Suprapubic skin (tissue), 4 donors: ENCODE measurements at regions not wholly inside any gene's neighbourhood (a gene's known extent, or its start where the extent isn't known, plus 50 kb on each side); places are given as distances from the start of the nearest gene placed in this dataset.

Experiments
- DNase-seq, 2 donors: peaks; one replicate each; pipeline ENCODE4 v3.0.0-alpha.2; 2019; ENCODE audit warnings: low spot score in 2 of 2
- H3K27ac ChIP-seq: fragments of 200-600 bp; sonication (generic); one replicate; pipeline ENCODE4 v1.5.1; 2019
- H3K27me3 ChIP-seq: fragments of 200-600 bp; sonication (generic); one replicate; pipeline ENCODE4 v1.5.1; 2019
- H3K36me3 ChIP-seq: fragments of 200-600 bp; sonication (generic); one replicate; pipeline ENCODE4 v1.5.1; 2019
- H3K4me1 ChIP-seq: fragments of 200-600 bp; sonication (generic); one replicate; pipeline ENCODE4 v1.5.1; 2019
- H3K4me3 ChIP-seq: fragments of 200-600 bp; sonication (generic); one replicate; pipeline ENCODE4 v1.5.1; 2019; ENCODE audit warnings: mild to moderate bottlenecking
- H3K9me3 ChIP-seq: fragments of 200-600 bp; sonication (generic); one replicate; pipeline ENCODE4 v1.5.1; 2019
- CTCF ChIP-seq, 2 donors: fragments of 200-600 bp in 1 of 2; fragments of 450-650 bp in 1 of 2; sonication (generic) in 1 of 2; IDR thresholded peaks; one replicate each; pipeline ENCODE4 v1.5.1; 2016 to 2019; ENCODE audit warnings: antibody characterized with exemption in 2 of 2, mild to moderate bottlenecking in 1 of 2, moderate library complexity in 1 of 2
- EP300 ChIP-seq: sonication (generic); formaldehyde crosslinking; IDR thresholded peaks from one replicate; pipeline ENCODE4 v1.6.1; 2017; ENCODE audit warnings: antibody characterized with exemption
- POLR2A ChIP-seq, 2 donors: fragments of 450-650 bp; IDR thresholded peaks; one replicate each; pipeline ENCODE4 v1.6.1; 2017; ENCODE audit warnings: antibody characterized with exemption in 2 of 2, mild to moderate bottlenecking in 2 of 2, moderate library complexity in 2 of 2
- POLR2AphosphoS5 ChIP-seq, 3 donors: sonication (generic); formaldehyde crosslinking; IDR thresholded peaks; one replicate each; pipeline ENCODE4 v1.6.1; 2017; ENCODE audit warnings: antibody characterized with exemption in 3 of 3
- WGBS: methylation state at CpG from one replicate; pipeline ENCODE4 v1.1.5; 2018; 5-methylcytosine and 5-hydroxymethylcytosine counted together

GRCh38 chr20:41956338-41957074, 338.3 kb upstream of the CHD6 start:
- no peak overlapping the region for H3K4me3 ChIP-seq
- no peaks in the 10 kb centered on the region for H3K9me3 ChIP-seq
- no peak for DNase-seq

GRCh38 chr20:41952166-41952565, 334.0 kb upstream of the CHD6 start:
- no peaks in the 10 kb centered on the region for H3K4me1 ChIP-seq
- TF ChIP-seq EP300 (no peak), POLR2AphosphoS5 (IDR thresholded peaks at IDR 0.05) (no peak), POLR2A (IDR thresholded peaks at IDR 0.05) (no peak), CTCF (IDR thresholded peaks at IDR 0.05) (no peak)
- H3K27ac ChIP-seq: no peak overlapping the region
- no peaks in the 10 kb centered on the region for H3K9me3 ChIP-seq
- H3K4me3 ChIP-seq: no peak overlapping the region
- no peak for DNase-seq
- peaks cover 3% of the 10 kb centered on the region for H3K27me3 ChIP-seq
- H3K36me3 ChIP-seq: no peaks in the 10 kb centered on the region
- 94% methylated on average over 5 of the region's 5 CpGs for WGBS

More at GRCh38 chr20:41956338-41957074, 338.3 kb upstream of the CHD6 start:
- 50% methylated on average over 6 of the region's 6 CpGs for WGBS
- TF ChIP-seq POLR2A (IDR thresholded peaks at IDR 0.05) (no peak), CTCF (IDR thresholded peaks at IDR 0.05) (peak; percentile 10 to 36), POLR2AphosphoS5 (IDR thresholded peaks at IDR 0.05) (no peak), EP300 (no peak)
- peaks cover 3% of the 10 kb centered on the region for H3K27me3 ChIP-seq
- H3K4me1 ChIP-seq: no peaks in the 10 kb centered on the region
- no peaks in the 10 kb centered on the region for H3K36me3 ChIP-seq
- H3K27ac ChIP-seq: no peak overlapping the region

- no peaks in the 10 kb centered on the region for H3K36me3 ChIP-seq
These were observed 333.4 kb upstream of the CHD6 start for GRCh38 chr20:41951615-41952014.

GRCh38 chr20:41939659-41940058, 321.5 kb upstream of the CHD6 start:
- Histone ChIP-seq H3K9me3 (no peaks in the 10 kb centered on the region), H3K27ac (no peak overlapping the region), H3K4me1 (no peaks in the 10 kb centered on the region), H3K4me3 (no peak overlapping the region), H3K27me3 (peaks cover 6% of the 10 kb centered on the region), H3K36me3 (no peaks in the 10 kb centered on the region)
- DNase-seq: no peak
- 81% methylated on average over 5 of the region's 5 CpGs for WGBS
- TF ChIP-seq POLR2A (IDR thresholded peaks at IDR 0.05): no peak
- TF ChIP-seq EP300: no peak
- no peak for TF ChIP-seq POLR2AphosphoS5 (IDR thresholded peaks at IDR 0.05)
- TF ChIP-seq CTCF (IDR thresholded peaks at IDR 0.05): no peak

More at GRCh38 chr20:41951615-41952014, 333.4 kb upstream of the CHD6 start:
- DNase-seq: no peak
- WGBS: 65% methylated on average over 2 of the region's 2 CpGs
- Histone ChIP-seq H3K27ac (no peak overlapping the region), H3K27me3 (peaks cover 3% of the 10 kb centered on the region), H3K4me1 (no peaks in the 10 kb centered on the region), H3K9me3 (no peaks in the 10 kb centered on the region), H3K4me3 (no peak overlapping the region)
- TF ChIP-seq POLR2A (IDR thresholded peaks at IDR 0.05) (no peak), EP300 (no peak), POLR2AphosphoS5 (IDR thresholded peaks at IDR 0.05) (no peak), CTCF (IDR thresholded peaks at IDR 0.05) (no peak)

- Histone ChIP-seq H3K4me3 (no peak overlapping the region), H3K36me3 (no peaks in the 10 kb centered on the region), H3K27me3 (peaks cover 6% of the 10 kb centered on the region), H3K4me1 (no peaks in the 10 kb centered on the region), H3K27ac (no peak overlapping the region), H3K9me3 (no peaks in the 10 kb centered on the region)
- WGBS: 38% methylated on average over 2 of the region's 2 CpGs
- no peak for DNase-seq
- TF ChIP-seq POLR2AphosphoS5 (IDR thresholded peaks at IDR 0.05) (no peak), POLR2A (IDR thresholded peaks at IDR 0.05) (no peak), EP300 (no peak), CTCF (IDR thresholded peaks at IDR 0.05) (no peak)
These were observed 320.2 kb upstream of the CHD6 start for GRCh38 chr20:41938353-41938752.
